ENCODE measurements at regions not wholly inside any gene's neighbourhood (a gene's known extent, or its start where the extent isn't known, plus 50 kb on each side); places are given as distances from the start of the nearest gene placed in this dataset.

GRCh38 chr2:196437626-196438025 is 201.9 kb upstream of the CCDC150 start (continued):
- TF ChIP-seq CTCF (conservative IDR thresholded peaks at IDR 0.05; ENCODE audit: low read depth in 2 of 2) (no peak), POLR2AphosphoS5 (IDR thresholded peaks at IDR 0.05; ENCODE audit: low read depth) (no peak), ZNF331 (CRISPR knock-in tag; IDR thresholded peaks at IDR 0.05; ENCODE audit: low read depth) (no peak), STAT1 (IDR thresholded peaks at IDR 0.05; ENCODE audit: unreplicated experiment) (no peak), REST (IDR thresholded peaks at IDR 0.05; ENCODE audit: unreplicated experiment) (no peak), EZH2phosphoT487 (IDR thresholded peaks at IDR 0.05; ENCODE audit: unreplicated experiment) (no peak)

GRCh38 chr2:196439760-196440159 is 199.8 kb upstream of the CCDC150 start:
- Histone ChIP-seq H3K27ac (ENCODE audit: low read depth) (no peak overlapping the region), H3F3A (replicated peaks; ENCODE audit: low read depth) (no peaks in the 10 kb centered on the region), H3K27me3 (ENCODE audit: insufficient read depth) (no peaks in the 10 kb centered on the region), H3K4me3 (no peak overlapping the region), H3K79me2 (replicated peaks; ENCODE audit: insufficient read depth) (no peaks in the 10 kb centered on the region), H3K36me3 (ENCODE audit: insufficient read depth) (no peaks in the 10 kb centered on the region), H3K4me1 (ENCODE audit: insufficient read depth) (no peaks in the 10 kb centered on the region), H2AFZ (no peak overlapping the region), H3K9me2 (ENCODE audit: insufficient read depth) (no peaks in the 10 kb centered on the region), H4K20me1 (replicated peaks; ENCODE audit: insufficient read depth) (no peaks in the 10 kb centered on the region), H3K4me2 (no peak overlapping the region)
- Mint-ChIP-seq H3K4me1 (no peaks in the 10 kb centered on the region; the same call in 2 of the 3 replicates), H3K4me3 (no peak overlapping the region), H3K27ac (no peak overlapping the region), H3K27me3 (ENCODE audit: insufficient read depth, low read depth, poor library complexity) (no peaks in the 10 kb centered on the region), H3K9me3 (no peaks in the 10 kb centered on the region), H3K36me3 (ENCODE audit: low read depth) (no peaks in the 10 kb centered on the region)
- no peak for ATAC-seq
- DNase-seq (ENCODE audit: low spot score): no peak
- TF ChIP-seq EZH2phosphoT487 (IDR thresholded peaks at IDR 0.05; ENCODE audit: unreplicated experiment): no peak
- no peak for TF ChIP-seq CREB1 (CRISPR knock-in tag; IDR thresholded peaks at IDR 0.05; ENCODE audit: low read depth)
- no peak for TF ChIP-seq REST (IDR thresholded peaks at IDR 0.05; ENCODE audit: unreplicated experiment)
- no peak for TF ChIP-seq JUNB (IDR thresholded peaks at IDR 0.05; ENCODE audit: unreplicated experiment)
- no peak for TF ChIP-seq CTCF (conservative IDR thresholded peaks at IDR 0.05; ENCODE audit: low read depth in 2 of 2)
- TF ChIP-seq NANOG (IDR thresholded peaks at IDR 0.05; ENCODE audit: borderline replicate concordance): no peak
- no peak for TF ChIP-seq EZH2 (IDR thresholded peaks at IDR 0.05; ENCODE audit: low read depth, unreplicated experiment)
- no peak for TF ChIP-seq ZNF114 (CRISPR knock-in tag; IDR thresholded peaks at IDR 0.05)
- TF ChIP-seq ZNF331 (CRISPR knock-in tag; IDR thresholded peaks at IDR 0.05; ENCODE audit: low read depth): no peak

Measured in GM23338 (cell line).